Mesenteric fat pad (tissue), 1 donor: ENCODE measurements at regions not wholly inside any gene's neighbourhood (a gene's known extent, or its start where the extent isn't known, plus 50 kb on each side); places are given as distances from the start of the nearest gene placed in this dataset.
"Not testable (repeated sequence)": the region's sequence is repeated elsewhere in the genome, so short reads cannot be mapped to it uniquely, and the experiment has no call there.

Experiments used
- DNase-seq: peaks from one replicate; pipeline ENCODE4 v3.0.0-alpha.2; 2020; ENCODE audit warnings: low spot score
- donor health status: DM: yes; HTN: yes; CAD: no.

GRCh38 chr4:72786401-72786990 is 217.5 kb upstream of the ADAMTS3 start:
- DNase-seq: no peak

- DNase-seq: no peak
Measured at GRCh38 chr4:72779241-72779640, 210.2 kb upstream of the ADAMTS3 start.

- DNase-seq: no peak
Measured at GRCh38 chr4:72777436-72777835, 208.4 kb upstream of the ADAMTS3 start.

DNA sequence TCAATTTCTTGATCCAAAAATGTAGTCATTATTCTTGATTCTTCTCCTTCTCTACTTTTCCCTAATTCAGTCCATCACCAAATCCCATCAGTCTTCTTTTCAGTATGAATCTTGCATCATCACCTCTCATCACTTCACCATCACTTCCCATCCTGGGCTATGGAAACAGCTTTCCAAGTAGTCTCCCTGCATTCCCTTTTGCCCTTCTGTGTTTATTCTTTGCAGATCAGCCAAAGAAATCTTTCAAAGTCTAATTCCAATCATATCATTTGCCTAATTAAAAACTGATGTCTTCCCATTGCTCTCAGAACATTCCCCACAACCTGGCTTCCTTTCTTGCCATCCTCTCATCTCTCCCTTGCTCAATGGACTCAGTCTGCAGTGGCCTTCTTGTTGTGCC is 201.7 kb upstream of the ADAMTS3 start:
- DNase-seq: no peak

DNA sequence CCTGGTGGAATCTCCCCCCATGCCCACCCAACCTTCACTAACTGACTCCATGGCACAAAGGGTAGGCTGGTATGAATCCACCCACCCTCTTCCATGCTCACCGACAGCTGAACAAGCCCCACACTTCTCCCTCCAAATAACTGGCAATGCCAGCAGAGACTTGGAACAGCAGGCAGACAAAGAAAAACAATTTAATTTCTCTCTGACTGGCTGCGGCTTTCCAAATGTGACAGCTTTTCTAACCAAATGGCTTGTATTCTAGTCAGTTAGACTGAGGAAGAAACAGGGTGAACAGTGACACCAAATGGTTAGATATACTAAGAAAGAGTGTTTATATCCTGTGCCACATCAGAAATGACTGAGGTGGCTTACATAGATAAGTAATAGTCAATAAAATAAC is 199.3 kb upstream of the ADAMTS3 start:
- DNase-seq: no peak

DNA sequence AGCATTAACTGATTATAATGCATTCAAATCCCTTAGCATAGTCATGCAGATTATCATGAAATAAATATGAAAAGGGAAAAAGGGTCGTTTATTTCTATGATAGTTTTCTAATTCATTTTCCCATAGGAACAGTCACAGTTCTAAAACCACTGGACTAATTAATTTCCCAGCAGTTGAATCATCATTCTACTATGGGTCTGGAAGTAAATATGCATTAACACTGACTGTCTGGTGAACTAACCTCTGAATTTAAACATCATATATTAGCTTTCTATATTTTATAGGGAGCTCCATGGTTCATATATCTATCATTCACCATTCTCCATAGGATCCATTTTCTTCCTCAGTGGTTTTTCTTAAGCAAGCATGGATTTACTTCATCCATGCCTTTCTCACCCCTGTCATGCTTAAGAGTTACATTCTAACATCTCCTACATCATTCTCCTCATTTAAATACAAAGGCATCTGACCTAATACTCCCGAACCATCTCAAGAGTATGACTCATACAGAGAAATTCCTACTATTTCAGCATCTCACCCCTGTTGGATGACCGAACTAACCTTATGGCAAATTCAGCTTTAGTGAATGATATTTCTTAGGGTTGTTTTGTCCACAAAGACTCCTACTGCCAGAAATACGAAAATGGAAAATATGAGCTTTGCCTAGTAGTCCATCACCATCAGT is 198.7 kb upstream of the ADAMTS3 start:
- no peak for DNase-seq

DNA sequence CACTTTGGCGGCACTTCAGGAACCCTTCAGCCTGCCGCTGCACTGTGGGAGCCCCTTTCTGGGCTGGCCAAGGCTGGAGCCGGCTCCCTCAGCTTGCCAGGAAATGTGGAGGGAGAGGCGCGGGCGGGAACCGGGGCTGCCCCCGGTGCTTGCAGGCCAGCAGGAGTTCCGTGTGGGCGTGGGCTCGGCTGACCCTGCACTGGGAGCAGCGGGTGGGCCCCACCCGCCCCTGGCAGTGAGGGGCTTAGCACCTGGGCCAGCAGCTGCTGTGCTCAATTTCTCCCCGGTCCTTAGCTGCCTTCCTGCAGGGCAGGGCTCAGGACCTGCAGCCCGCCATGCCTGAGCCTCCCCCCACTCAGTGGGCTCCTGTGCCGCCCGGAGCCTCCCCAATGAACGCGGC is 196.8 kb upstream of the ADAMTS3 start:
- DNase-seq: not testable (repeated sequence)

DNA sequence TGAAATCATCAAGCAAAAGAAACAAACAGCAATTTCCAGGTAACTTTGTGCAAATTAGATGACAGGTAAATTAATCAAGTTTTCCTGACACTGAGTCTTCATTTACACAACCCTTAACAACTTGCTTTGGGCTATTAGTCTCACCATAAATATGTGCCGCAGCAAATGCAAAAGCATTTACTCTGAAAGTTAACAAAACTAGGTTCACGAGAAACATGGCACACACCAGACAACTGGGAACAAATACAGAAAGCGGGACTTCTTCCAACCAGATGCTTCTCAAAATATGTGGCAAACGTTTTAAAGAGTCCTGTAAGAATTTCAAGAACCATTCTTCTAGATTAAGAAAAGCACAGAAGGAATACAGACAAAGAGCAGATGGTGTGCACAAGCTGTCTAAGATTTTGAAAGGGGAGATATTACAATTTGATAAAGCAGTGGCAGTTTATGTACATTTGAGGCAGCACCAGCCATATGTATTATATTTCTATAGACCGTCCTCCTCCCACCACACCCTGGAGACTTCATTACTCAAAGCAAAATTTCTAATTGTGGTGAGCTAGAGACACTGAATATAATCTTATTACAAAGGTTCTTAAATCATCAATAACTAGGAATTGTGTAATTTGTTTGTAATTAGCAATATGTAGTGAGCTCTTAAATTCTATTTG is 192.5 kb upstream of the ADAMTS3 start:
- DNase-seq: no peak

- not testable (repeated sequence) for DNase-seq
Measured at GRCh38 chr4:72753414-72753813, 184.4 kb upstream of the ADAMTS3 start.

GRCh38 chr4:72744103-72744725 is 175.2 kb upstream of the ADAMTS3 start:
- no peak for DNase-seq

- DNase-seq: no peak
Measured at GRCh38 chr4:72743078-72743477, 174.1 kb upstream of the ADAMTS3 start.

- DNase-seq: no peak
Measured at GRCh38 chr4:72715299-72715698, 146.3 kb upstream of the ADAMTS3 start.

- no peak for DNase-seq
Measured at GRCh38 chr4:72714482-72715279, 145.7 kb upstream of the ADAMTS3 start.

DNA sequence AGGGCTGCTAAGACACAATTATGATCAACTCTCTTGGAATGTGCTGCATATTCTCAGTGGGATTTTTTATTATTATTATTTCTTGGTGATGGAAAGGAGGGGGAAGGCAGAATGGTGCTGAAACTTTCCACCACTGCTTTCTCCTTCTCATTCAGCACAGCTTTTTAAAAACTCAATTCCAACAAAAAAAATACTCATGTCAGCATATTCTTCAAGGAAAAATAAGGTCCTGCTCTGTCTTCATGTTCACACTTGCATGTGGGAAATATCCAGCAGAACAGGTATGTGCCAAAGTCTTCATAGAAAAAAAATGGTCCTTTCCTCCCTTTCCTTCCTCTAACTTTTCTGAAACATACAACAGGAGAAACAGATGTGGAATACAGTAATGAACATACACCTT is 144.0 kb upstream of the ADAMTS3 start:
- no peak for DNase-seq

DNA sequence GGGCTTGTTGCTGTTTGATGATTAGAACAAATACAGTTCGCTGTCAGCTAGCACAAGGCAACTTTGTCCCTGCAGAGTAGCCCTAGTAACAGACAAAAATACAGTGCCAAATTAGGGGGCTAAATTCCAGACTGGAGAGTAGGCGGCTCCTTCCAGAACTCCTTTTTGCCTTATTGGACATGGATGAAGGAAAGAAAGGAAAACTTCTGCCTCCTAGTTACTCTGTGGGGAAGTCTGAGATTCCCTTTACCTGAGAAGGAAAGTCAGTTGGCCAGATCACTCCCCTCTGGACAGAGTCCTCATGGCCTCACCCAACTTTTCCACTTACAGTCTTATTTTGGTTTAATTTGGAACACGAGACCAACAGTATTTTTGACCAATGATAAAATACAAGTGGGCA is 140.5 kb upstream of the ADAMTS3 start:
- no peak for DNase-seq

DNA sequence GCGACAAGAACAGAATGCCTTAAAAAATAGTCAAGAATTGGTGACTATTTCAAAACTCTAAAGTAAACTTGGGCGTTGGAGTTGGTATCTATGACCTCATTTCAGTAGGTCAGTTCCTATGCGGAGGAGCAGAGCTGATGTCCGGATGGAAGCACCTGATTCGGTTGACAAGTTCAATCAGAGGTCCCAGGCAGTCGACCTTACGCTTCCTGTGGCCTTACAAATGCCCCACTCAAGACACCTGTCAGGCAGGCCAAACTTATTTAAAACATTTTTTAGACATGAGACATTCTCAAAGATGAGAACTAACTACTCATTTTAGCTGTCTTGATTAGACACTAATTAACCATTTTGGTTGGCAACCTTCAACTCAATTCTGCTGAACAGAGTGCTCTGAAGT is 137.7 kb upstream of the ADAMTS3 start:
- DNase-seq: no peak

DNA sequence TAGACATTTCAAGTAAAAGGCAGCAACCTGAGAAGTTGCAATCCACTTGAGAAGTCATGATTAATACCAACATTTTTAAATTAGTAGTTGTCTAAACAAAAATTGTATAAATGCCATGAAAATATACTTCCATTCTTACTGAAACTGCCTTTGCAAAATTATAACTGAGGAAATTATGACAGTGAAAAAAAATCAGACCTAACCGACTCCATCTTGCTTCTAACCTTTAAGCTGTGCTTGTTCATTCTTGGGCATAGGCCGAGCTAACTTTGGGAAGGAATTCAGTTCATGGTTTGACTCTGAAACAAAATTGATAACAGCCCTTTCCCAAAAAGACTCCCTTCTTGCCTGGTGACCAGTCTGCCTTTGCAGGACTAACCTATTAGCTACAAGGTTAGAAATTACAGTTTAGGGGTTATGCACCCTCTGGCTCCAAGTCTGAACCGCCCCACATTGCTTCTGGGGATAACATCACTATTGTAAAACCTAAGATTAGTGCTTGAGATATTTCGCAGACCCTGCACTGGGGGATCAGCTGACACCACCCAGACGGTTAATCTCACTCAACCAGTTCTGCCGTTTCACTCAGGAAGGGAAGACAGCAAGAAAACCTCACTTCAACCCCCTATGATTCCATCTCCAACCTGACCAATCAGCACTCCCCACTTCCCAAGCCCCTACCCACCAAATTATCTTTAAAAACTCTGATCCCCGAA is 136.1 kb upstream of the ADAMTS3 start:
- not testable (repeated sequence) for DNase-seq

GRCh38 chr4:72702948-72703347 is 133.9 kb upstream of the ADAMTS3 start:
- DNase-seq: no peak

- no peak for DNase-seq
Measured at GRCh38 chr4:72701987-72702819, 133.2 kb upstream of the ADAMTS3 start.

- no peak for DNase-seq
Measured at GRCh38 chr4:72690771-72691170, 121.8 kb upstream of the ADAMTS3 start.
